ENCODE measurements at regions not wholly inside any gene's neighbourhood (a gene's known extent, or its start where the extent isn't known, plus 50 kb on each side); places are given as distances from the start of the nearest gene placed in this dataset.
A peak's percentile ranks its signal among the peaks of the same experiment; 100 is the strongest.

DNA sequence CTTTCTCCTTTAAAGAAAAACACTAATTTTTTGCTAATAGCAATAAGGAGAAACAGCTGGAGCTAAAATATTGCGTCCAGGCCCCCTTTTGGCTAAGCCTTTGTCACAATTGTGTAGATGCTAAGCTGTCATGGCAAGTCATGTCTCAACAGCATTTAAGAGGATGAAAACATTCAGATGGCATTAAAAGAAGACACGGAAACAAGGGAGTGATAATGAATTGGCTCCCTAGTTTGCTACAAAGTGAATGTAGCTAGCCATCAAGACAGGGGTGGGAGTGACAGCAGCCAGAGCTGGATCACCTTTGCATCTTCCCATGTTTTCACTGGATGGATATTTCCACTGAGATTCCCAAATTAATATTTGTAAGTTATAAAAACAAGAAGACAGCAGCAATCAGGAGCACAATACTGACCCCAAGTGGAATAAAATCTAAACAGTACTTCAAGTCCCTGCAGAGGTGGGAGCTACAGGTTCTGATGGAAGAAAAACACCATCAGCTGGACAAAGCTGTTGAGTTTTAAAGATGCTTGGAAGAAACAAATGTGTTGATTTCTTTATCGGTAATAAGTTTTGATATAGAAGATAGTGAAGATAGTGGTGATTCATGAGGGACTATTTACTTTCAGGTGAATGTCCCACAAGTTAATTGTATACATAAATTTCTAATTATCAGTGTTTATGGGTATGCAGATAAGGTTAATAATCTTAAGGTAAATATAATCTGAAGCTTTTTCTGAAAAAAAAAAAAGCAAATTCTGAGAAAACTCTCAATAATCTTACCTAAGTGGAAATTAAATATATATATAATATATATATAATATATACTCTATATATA is 129.4 kb downstream of the SLC16A9 start:
- H3K4me3 ChIP-seq, result no peak overlapping the region
- H3K27me3 ChIP-seq, result no peaks in the 10 kb centered on the region
- no peak overlapping the region for H3K27ac ChIP-seq
- 48% methylated on average over 3 of the region's 3 CpGs for WGBS, 2 donors
- no peak for DNase-seq (ENCODE audit: low spot score in 2 of 2)
- no peaks in the 10 kb centered on the region for H3K4me1 ChIP-seq
- TF ChIP-seq POLR2A (IDR thresholded peaks at IDR 0.05) (no peak), EP300 (IDR thresholded peaks at IDR 0.05) (no peak)
- TF ChIP-seq, protein P1, sequence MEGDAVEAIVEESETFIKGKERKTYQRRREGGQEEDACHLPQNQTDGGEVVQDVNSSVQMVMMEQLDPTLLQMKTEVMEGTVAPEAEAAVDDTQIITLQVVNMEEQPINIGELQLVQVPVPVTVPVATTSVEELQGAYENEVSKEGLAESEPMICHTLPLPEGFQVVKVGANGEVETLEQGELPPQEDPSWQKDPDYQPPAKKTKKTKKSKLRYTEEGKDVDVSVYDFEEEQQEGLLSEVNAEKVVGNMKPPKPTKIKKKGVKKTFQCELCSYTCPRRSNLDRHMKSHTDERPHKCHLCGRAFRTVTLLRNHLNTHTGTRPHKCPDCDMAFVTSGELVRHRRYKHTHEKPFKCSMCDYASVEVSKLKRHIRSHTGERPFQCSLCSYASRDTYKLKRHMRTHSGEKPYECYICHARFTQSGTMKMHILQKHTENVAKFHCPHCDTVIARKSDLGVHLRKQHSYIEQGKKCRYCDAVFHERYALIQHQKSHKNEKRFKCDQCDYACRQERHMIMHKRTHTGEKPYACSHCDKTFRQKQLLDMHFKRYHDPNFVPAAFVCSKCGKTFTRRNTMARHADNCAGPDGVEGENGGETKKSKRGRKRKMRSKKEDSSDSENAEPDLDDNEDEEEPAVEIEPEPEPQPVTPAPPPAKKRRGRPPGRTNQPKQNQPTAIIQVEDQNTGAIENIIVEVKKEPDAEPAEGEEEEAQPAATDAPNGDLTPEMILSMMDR (IDR thresholded peaks at IDR 0.05), result peak in 4 of 5 experiments; percentile 19 to 39 (median 27)
- H3K9me3 ChIP-seq, result no peaks in the 10 kb centered on the region
- no peaks in the 10 kb centered on the region for H3K36me3 ChIP-seq

DNA sequence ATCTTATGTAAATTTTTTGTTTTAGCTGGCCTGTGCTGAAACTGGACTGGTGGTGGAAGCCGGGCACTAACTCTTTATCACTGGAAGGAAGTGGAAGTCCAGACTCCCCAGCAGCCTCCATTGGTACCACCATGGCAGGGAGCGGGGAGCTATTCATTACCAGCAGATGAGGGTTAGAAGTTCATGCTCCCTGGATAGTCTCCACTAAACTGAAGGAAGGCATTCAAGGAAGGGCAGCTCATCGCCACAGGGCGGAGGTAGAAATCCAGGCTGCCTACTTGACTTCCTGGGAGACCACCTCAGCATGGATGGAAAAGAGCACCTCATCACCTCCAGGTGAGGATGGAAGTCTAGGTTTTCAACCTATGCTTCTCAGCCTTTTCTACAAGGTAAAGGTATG is 130.9 kb downstream of the SLC16A9 start:
- no peak for DNase-seq (ENCODE audit: low spot score in 2 of 2)
- no peaks in the 10 kb centered on the region for H3K36me3 ChIP-seq
- TF ChIP-seq EP300 (IDR thresholded peaks at IDR 0.05) (no peak), POLR2A (IDR thresholded peaks at IDR 0.05) (no peak)
- TF ChIP-seq, protein P1 (IDR thresholded peaks at IDR 0.05), result no peak
- H3K27me3 ChIP-seq, result no peaks in the 10 kb centered on the region
- no peak overlapping the region for H3K4me3 ChIP-seq
- no peak overlapping the region for H3K27ac ChIP-seq
- WGBS, 2 donors, result 95 to 96% methylated on average over 4 of the region's 4 CpGs
- H3K9me3 ChIP-seq, result no peaks in the 10 kb centered on the region
- no peaks in the 10 kb centered on the region for H3K4me1 ChIP-seq

DNA sequence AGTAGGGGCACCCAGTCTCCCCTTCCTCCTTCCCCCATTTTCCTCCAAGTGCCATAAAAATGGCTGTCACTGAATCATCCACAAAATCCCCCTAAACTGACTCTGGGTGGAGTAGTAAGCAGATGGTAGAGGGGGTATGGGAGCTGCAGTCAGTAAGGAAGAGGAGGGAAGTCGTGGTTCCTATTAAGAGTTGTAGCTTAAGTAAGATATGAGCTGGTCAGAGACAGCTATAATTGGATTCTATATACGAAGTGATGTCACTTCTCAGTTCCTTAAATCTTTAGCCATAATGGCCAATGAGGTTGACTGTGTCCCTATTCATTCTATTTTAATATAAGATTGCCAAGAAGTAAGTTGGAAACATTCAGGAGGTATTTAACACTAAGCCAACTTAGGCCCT is 131.7 kb downstream of the SLC16A9 start:
- no peaks in the 10 kb centered on the region for H3K36me3 ChIP-seq
- DNase-seq (ENCODE audit: low spot score in 2 of 2), result no peak
- 78 to 89% methylated on average over 2 of the region's 2 CpGs for WGBS, 2 donors
- TF ChIP-seq, protein P1 (IDR thresholded peaks at IDR 0.05), result no peak
- no peak for TF ChIP-seq POLR2A (IDR thresholded peaks at IDR 0.05)
- no peak for TF ChIP-seq EP300 (IDR thresholded peaks at IDR 0.05)
- H3K27me3 ChIP-seq, result no peaks in the 10 kb centered on the region
- H3K27ac ChIP-seq, result no peak overlapping the region
- H3K9me3 ChIP-seq, result no peaks in the 10 kb centered on the region
- H3K4me1 ChIP-seq, result no peaks in the 10 kb centered on the region
- no peak overlapping the region for H3K4me3 ChIP-seq

DNA sequence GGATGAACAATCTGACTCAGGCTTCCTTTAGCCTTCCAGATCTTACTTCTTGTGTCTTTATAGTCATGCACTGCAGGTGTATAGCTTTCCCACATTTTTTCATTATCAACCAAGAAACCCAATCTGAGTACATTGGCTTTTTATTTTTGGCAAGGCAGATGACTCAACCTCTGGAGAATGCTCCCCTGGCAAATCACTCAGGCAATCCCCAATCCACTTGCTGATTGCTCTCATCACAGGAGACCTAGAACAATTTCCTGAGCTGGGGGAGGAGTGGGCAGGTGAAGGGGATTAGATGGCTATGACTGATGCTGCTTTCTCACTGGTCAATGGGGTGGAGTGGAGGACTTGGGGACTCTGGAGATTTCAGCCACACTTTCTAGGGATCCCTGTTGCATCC is 134.4 kb downstream of the SLC16A9 start:
- Histone ChIP-seq H3K27me3 (no peaks in the 10 kb centered on the region), H3K9me3 (no peaks in the 10 kb centered on the region), H3K4me3 (no peak overlapping the region), H3K4me1 (no peaks in the 10 kb centered on the region), H3K27ac (no peak overlapping the region), H3K36me3 (no peaks in the 10 kb centered on the region)
- TF ChIP-seq, protein P1 (IDR thresholded peaks at IDR 0.05), result no peak
- TF ChIP-seq POLR2A (IDR thresholded peaks at IDR 0.05) (no peak), EP300 (IDR thresholded peaks at IDR 0.05) (no peak)
- DNase-seq (ENCODE audit: low spot score in 2 of 2), result no peak

DNA sequence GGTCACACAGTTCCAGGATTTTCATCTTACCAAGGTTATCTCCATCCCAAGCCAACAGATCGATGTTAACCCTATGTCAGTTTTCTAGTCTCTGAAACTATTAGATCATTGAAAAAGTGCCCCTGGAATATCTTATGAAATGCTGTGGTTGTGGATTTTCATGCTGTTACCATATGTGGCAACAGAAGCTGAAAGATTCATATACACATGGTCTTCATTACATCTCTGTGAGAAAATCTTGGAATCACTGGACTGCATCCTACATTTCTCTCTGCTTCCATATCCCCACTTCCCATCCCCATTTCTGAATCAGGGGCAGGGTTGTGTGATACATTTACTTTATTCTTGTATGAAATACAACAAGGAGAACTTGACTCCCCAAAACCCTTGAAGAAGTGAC is 146.1 kb downstream of the SLC16A9 start:
- TF ChIP-seq EP300 (IDR thresholded peaks at IDR 0.05) (no peak), POLR2A (IDR thresholded peaks at IDR 0.05) (no peak)
- TF ChIP-seq, protein P1 (IDR thresholded peaks at IDR 0.05), result no peak

More for the DNA sequence above, 146.1 kb downstream of the SLC16A9 start:
- H3K27ac ChIP-seq, result no peak overlapping the region
- H3K9me3 ChIP-seq, result no peaks in the 10 kb centered on the region
- 83 to 88% methylated on average over 1 of the region's 1 CpG for WGBS, 2 donors
- no peaks in the 10 kb centered on the region for H3K36me3 ChIP-seq
- no peak overlapping the region for H3K4me3 ChIP-seq
- no peak for DNase-seq (ENCODE audit: low spot score in 2 of 2)
- no peaks in the 10 kb centered on the region for H3K27me3 ChIP-seq
- no peaks in the 10 kb centered on the region for H3K4me1 ChIP-seq
